Cardiac muscle cell (in vitro differentiated cells and primary cell): ENCODE measurements at regions not wholly inside any gene's neighbourhood (a gene's known extent, or its start where the extent isn't known, plus 50 kb on each side); places are given as distances from the start of the nearest gene placed in this dataset.
"Not testable (repeated sequence)": the region's sequence is repeated elsewhere in the genome, so short reads cannot be mapped to it uniquely, and the experiment has no call there.

Experiments
- DNase-seq, 2 donors: peaks; one replicate each; pipeline versions ENCODE4 v3.0.0 to v3.0.0-alpha.2; 2010 to 2017; ENCODE audit warnings: low read depth in 1 of 2, low spot score in 1 of 2
- H3K27ac ChIP-seq: fragments of 200-600 bp; sonication (generic); 2 replicates; pipeline ENCODE4 v1.5.1; 2016
- H3K27me3 ChIP-seq: fragments of 200-600 bp; sonication (generic); 2 replicates; pipeline ENCODE4 v1.6.0; 2016; ENCODE audit warnings: control low read depth
- H3K36me3 ChIP-seq: fragments of 200-600 bp; sonication (generic); 2 replicates; pipeline ENCODE4 v1.5.1; 2016; ENCODE audit warnings: control low read depth
- H3K4me1 ChIP-seq: fragments of 200-600 bp; sonication (generic); 2 replicates; pipeline ENCODE4 v1.8.1; 2017; ENCODE audit warnings: low read depth, mild to moderate bottlenecking, mixed run types
- H3K4me3 ChIP-seq: fragments of 200-600 bp; sonication (generic); 2 replicates; pipeline ENCODE4 v1.5.1; 2016; ENCODE audit warnings: mild to moderate bottlenecking
- H3K9me3 ChIP-seq: fragments of 200-600 bp; sonication (generic); 2 replicates; pipeline ENCODE4 v1.5.1; 2017; ENCODE audit warnings: low read depth, mild to moderate bottlenecking, control low read depth
- TF ChIP-seq, protein P1 (sequence below): IDR thresholded peaks from 2 replicates; pipeline ENCODE4 v1.5.1; 2012; ENCODE audit warnings: low read depth, mild to moderate bottlenecking, low read length

DNA sequence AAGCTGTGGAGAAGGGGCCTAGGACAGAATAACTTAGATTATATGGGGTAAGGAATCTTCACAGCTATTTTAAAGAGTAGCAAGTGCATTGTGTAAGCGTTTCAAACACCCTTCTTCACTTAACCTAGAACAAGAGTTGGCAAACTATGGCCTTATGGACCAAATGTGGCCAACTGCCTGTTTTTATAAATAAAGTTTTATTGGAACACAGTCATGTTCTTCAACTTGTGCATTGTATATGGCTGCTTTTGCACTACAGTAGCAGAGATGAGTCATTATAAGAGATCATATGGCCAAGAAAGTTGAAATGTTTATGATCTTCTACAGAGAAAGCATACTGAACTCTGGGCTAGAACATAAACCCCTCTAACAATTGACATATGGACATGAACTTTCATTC is 187.8 kb downstream of the ETV1 start:
- Histone ChIP-seq H3K4me1 (no peaks in the 10 kb centered on the region), H3K27me3 (no peaks in the 10 kb centered on the region), H3K27ac (no peak overlapping the region), H3K36me3 (no peaks in the 10 kb centered on the region), H3K4me3 (no peak overlapping the region), H3K9me3 (no peaks in the 10 kb centered on the region)
- TF ChIP-seq, protein P1, sequence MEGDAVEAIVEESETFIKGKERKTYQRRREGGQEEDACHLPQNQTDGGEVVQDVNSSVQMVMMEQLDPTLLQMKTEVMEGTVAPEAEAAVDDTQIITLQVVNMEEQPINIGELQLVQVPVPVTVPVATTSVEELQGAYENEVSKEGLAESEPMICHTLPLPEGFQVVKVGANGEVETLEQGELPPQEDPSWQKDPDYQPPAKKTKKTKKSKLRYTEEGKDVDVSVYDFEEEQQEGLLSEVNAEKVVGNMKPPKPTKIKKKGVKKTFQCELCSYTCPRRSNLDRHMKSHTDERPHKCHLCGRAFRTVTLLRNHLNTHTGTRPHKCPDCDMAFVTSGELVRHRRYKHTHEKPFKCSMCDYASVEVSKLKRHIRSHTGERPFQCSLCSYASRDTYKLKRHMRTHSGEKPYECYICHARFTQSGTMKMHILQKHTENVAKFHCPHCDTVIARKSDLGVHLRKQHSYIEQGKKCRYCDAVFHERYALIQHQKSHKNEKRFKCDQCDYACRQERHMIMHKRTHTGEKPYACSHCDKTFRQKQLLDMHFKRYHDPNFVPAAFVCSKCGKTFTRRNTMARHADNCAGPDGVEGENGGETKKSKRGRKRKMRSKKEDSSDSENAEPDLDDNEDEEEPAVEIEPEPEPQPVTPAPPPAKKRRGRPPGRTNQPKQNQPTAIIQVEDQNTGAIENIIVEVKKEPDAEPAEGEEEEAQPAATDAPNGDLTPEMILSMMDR, result no peak
- no peak for DNase-seq

- H3K4me1 ChIP-seq, result no peaks in the 10 kb centered on the region
- TF ChIP-seq, protein P1, result no peak
- no peak overlapping the region for H3K27ac ChIP-seq
- no peak overlapping the region for H3K4me3 ChIP-seq
- no peaks in the 10 kb centered on the region for H3K36me3 ChIP-seq
- no peaks in the 10 kb centered on the region for H3K27me3 ChIP-seq
- no peaks in the 10 kb centered on the region for H3K9me3 ChIP-seq
- no peak for DNase-seq
These were observed 186.8 kb downstream of the ETV1 start for GRCh38 chr7:13802651-13803050.

GRCh38 chr7:13803134-13803533 is 186.3 kb downstream of the ETV1 start:
- Histone ChIP-seq H3K9me3 (no peaks in the 10 kb centered on the region), H3K27ac (no peak overlapping the region), H3K27me3 (no peaks in the 10 kb centered on the region), H3K4me1 (no peaks in the 10 kb centered on the region), H3K36me3 (no peaks in the 10 kb centered on the region), H3K4me3 (no peak overlapping the region)
- DNase-seq, result no peak
- TF ChIP-seq, protein P1, result no peak

- H3K4me1 ChIP-seq, DNase-seq, H3K36me3 ChIP-seq, H3K9me3 ChIP-seq, H3K27me3 ChIP-seq, H3K27ac ChIP-seq: not testable (repeated sequence)
- peak overlapping the region; percentile 6 for H3K4me3 ChIP-seq
These were observed 183.2 kb downstream of the ETV1 start for GRCh38 chr7:13806089-13806867.

GRCh38 chr7:13817230-13817629 is 172.2 kb downstream of the ETV1 start:
- H3K27ac ChIP-seq, H3K27me3 ChIP-seq, H3K4me3 ChIP-seq, H3K4me1 ChIP-seq, H3K36me3 ChIP-seq, H3K9me3 ChIP-seq, DNase-seq: not testable (repeated sequence)

DNA sequence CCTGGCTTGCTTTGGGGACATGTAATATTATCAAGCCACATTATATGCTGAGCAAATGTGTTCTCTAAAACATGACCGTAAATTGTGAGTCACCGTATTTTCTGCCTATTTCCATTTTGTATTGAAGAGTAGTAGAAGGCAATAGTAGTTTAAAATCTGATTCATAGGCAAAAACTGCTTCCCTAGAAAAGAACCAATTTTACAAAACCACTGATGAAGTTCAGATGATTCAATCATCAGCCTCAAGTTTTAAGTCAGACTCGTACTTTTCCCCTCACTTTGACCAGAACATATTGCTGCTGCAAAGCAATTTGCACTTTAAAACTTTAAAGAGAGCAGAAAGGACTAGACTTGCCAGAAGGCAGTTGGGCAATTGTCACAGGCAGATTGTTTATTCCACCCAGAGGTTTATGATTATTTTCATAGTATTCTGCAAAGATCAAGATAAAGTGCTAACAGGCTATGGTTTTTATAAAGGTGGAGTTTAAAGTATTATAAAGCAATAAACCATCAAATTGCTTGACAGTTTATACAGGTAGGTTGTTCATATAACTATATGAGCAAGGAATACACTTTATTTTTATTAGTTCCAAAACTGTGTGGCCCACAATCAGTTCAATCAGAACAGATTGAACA is 168.2 kb downstream of the ETV1 start:
- H3K27me3 ChIP-seq, result no peaks in the 10 kb centered on the region
- H3K36me3 ChIP-seq, result no peaks in the 10 kb centered on the region
- no peaks in the 10 kb centered on the region for H3K4me1 ChIP-seq
- H3K4me3 ChIP-seq, result no peak overlapping the region
- TF ChIP-seq, protein P1, result no peak
- DNase-seq, result no peak
- no peaks in the 10 kb centered on the region for H3K9me3 ChIP-seq
- H3K27ac ChIP-seq, result no peak overlapping the region
